Stimulated activated CD4-positive, alpha-beta T cell treated with anti-CD3 and anti-CD28 coated beads, Interleukin-2, amount 100 ng/mL, for 48 hours (primary cell): ENCODE measurements at regions not wholly inside any gene's neighbourhood (a gene's known extent, or its start where the extent isn't known, plus 50 kb on each side); places are given as distances from the start of the nearest gene placed in this dataset.
"Not testable (repeated sequence)": the region's sequence is repeated elsewhere in the genome, so short reads cannot be mapped to it uniquely, and the experiment has no call there.

Experiments
- DNase-seq, 2 donors: peaks; one replicate each; pipeline ENCODE4 v3.0.0-alpha.2; 2020

DNA sequence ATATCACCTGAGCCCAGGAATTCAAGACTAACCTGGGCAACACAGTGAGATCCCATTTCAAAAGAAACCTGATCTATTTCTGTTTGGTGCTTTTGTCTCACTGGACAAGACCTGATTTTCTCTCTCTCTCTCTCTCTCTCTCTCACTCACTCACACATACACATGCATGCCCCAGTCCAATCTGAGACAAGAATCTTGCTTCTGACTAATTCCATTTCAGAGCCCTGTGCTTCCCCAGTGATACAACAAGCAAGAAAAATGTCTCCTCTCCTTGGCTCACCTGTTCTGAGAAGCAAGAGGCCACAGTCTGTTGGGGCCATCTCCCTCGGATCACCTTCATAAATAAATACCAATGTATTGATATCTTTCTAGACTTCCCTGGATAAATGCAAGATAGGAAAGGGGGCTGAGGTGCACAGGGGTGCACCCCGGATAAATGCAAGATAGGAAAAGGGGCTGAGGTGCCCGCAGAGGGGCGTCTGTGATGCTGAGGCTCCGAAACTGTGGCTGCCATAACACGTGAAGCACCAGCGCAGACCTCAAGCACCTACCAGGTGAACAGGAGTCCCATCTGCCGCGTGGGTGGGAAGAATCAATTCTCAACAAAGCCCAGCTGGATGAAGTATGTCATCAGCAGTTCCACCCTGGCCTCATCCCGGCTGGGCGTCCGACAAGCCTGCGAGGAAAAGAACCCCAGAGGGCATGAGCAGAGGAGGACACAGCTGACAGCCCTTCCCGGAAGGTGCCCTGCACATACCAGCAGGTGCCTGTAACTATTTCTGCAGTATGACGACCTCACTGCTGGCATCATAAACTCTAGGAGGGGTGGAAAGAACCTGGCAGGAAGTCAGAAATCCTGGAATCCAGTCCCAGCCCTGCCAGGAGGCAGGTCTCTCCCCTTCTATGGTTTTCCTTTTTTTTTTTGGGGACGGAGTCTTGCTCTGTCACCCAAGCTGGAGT, 280.0 kb downstream of the GOLGA6L6 start:
- not testable (repeated sequence) for DNase-seq

DNA sequence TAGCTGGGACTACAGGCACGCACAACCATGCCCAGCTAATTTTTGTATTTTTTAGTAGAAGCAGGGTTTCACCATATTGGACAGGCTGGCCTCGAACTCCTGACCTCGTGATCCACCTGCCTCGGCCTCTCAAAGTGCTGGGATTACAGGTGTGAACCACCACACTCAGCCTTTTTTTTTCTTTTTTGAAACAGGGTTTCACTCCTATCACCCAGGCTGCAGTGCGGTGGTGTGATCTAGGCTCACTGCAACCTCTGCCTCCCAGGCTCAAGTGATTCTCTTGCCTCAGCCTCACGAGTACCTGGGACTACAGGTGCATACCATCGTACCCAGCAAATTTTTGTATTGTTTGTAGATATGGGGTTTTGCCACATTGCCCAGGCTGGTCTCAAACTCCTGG, 280.9 kb downstream of the GOLGA6L6 start:
- not testable (repeated sequence) for DNase-seq

DNA sequence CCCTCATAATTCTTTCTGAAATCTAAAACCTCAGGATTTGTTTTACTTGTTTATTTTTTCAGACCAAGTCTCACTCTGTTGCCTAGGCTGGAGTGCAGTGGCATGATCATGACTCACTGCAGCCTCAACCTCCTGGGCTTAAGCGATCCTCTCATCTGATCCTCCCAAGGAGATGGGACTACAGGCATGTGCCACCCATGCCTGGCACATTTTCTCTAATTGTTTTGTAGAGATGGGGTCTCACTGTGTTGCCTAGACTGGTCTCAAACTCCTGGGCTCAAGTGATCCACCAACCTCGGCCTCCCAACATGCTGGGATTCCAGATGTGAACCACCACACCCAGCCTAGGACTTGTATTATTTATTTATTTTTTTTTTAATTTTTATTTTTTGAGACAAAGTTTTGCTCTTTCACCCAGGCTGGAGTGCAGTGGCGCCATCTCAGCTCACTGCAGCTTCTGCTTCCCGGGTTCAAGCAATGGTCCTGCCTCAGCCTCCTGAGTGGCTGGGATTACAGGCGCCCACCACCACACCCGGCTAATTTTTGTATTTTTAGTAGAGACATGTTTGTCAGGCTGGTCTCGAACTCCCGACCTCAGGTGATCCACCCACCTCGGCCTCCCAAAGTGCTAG, 281.9 kb downstream of the GOLGA6L6 start:
- DNase-seq = not testable (repeated sequence)

DNA sequence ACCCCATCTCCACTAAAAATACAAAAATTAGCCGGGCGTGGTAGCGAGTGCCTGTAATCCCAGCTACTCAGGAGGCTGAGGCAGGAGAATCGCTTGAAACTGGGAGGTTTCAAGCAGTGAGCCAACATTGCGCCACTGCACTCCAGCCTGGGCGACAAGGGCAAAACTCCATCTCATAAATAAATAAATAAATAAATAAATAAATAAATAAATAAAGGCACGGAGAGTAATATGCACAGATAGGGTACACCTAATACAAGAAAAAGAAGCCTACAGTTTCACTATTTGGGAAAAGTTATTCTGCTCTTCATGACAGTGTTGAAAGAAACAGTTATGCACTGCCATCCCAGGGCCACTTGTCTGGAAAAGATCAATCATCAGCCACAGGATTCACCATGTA, 285.2 kb downstream of the GOLGA6L6 start:
- DNase-seq = not testable (repeated sequence)

DNA sequence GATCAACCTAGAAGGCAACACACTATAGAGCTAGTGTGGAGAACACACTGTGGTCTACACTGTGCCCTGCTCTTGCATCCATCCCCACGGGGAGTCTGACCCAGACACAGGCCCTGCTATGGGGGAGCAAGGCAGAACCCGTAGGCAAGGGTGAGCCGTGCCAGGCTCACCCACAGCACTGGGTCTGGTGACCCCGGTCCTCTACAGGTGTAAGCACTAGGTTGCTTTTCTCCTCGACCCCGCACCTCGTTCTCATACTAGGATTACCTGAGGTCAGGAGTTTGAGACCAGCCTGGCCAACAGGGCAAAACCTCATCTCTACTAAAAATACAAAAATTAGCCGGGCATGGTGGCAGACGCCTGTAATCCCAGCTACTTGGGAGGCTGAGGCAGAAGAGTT, 286.0 kb downstream of the GOLGA6L6 start:
- not testable (repeated sequence) for DNase-seq

DNA sequence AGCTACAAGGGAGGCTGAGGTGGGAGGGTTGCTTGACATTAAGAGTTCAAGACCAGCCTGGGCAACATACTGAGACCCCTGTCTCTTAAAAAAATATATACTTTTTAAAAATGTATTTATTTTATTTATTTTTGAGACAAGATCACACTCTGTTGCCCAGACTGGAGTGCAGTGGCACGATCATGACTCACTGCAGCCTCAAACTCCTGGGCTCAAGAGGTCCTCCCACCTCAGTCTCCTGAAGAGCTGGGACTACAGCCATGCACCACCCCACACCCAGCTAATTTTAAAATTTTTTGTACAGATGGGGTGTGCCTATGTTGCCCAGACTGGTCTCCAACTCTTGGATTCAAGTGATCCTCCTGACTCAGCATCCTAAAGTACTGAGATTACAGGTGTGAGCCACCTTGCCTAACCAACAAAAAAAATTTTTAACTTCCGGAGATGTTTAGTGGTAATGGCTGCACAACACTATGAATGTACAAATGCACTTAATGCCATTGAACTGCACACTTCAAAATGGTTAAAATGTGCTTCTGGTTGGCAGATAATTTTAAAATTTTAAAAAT, 288.5 kb downstream of the GOLGA6L6 start:
- DNase-seq = not testable (repeated sequence)

DNA sequence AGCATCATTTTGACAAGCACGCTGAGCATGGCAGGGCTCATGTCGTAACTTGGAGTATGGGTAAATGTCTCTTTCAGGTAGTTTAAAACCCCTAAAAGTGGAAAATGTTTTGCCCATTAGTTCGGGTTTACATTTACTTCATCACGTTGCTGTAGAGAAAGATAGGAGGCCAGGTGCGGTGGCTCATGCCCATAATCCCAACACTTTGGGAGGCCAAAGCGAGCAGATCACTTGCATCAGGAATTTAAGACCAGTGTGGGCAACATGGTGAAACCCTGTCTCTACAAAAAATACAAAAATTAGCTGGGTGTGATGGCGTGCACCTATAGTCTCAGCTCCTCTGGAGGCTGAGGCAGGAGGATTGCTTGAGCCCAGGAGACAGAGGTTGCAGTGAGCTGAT, 289.6 kb downstream of the GOLGA6L6 start:
- not testable (repeated sequence) for DNase-seq

DNA sequence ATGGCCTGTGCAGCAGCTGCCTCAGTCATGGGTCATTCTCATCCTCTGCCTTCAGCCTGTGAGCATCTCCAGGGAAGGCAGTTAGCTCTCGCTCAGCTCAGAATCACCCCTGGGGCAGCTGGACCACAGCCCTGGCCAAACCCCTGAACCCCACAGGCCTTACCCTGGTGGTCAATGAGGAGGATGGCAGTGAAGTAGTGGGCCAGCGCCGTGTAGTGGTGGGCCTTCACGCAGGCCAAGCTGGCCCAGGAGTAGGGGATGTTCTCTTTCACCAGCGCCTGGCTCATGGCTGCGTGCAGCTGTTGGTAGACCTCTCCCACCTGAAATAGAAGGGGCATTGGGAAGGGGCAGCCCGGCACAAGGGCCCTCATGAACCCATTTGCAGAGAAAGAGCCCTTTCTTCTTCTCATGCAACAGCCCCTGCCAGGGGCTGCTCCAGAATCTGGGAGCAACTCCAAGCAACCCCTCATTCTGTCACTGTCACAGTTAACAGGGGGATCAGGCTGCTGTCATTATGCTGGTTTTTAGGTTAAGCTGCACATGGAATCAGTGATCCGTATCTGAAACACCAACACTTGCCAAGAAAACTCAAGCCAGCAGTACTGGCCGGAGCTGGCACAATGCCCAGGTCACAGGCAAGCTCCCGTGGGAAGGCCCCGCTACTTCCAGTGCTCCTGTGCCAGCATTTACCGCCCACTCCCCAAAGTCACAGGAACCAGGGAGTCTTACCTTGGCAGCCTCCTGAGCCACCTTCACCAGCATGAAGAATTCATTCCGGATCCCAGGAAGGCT, 290.2 kb downstream of the GOLGA6L6 start:
- DNase-seq = not testable (repeated sequence)

DNA sequence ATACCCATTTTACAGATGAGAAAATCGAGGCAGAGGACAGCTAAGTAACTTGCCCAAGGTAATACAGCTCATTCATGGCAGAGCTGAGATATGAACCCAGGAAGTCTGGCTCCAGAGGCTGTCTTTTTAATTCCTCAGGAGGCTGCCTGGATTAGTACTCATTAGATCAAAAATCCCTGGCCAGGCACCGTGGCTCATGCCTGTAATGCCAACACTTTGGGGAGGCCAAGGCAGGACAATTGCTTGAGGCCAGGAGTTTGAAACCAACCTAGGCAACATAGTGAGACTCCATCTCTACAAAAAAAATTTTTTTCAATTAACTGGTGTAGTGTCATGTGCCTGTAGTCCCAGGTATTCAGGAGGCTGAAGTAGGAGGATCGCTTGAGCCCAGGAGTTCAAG, 291.4 kb downstream of the GOLGA6L6 start:
- not testable (repeated sequence) for DNase-seq

DNA sequence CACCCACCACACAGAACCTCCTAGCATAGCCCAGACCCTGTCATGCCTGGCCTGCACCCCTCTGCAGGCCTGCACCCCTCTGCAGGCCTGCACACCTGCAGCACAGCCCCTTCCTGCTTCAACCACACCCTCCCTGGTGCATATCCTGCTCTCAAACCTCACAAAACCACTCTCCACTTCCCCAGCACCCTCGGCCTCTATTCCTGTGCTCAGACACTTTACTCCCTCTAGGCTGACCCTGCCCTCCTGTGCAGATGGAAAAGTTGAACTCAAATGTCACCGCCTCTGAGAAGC, 292.0 kb downstream of the GOLGA6L6 start:
- DNase-seq = not testable (repeated sequence)

DNA sequence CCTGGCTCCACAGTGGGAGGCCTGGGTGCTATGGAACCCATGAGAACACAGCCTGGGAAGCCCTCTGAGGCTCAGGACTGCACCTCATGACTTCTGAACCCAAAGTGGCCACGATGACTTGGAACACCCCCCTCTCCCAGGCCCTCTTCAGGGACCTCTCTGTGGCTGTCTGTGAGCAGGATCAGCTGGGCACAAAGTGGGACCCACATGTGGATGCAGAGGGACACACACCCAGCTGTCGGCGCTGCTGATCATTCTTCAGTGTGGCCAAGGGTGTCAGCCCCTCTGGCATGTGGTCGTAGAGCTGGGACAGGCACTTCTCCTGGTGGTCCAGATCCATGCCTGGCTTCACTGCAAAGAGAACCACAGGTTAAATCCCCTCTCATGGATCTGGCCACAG, 293.2 kb downstream of the GOLGA6L6 start:
- not testable (repeated sequence) for DNase-seq

DNA sequence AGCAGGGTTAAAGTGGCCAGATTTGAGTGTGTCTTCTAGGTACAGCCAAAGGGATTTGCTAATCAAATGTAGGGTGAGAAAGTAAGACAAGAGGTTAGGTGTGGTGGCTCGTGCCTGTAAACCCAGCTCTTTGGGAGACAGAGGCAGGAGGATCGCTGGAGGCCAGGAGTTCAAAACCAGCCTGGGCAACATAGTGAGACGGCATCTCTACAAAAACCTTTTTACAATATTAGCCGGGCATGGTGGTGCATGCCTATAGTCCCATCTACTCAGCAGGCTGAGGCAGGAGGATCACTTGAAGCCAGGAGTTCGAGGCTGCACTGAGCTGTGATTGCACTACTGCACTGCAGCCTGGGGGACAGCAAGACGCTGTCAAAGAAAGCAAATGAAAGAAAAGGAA, 294.5 kb downstream of the GOLGA6L6 start:
- DNase-seq = not testable (repeated sequence)

DNA sequence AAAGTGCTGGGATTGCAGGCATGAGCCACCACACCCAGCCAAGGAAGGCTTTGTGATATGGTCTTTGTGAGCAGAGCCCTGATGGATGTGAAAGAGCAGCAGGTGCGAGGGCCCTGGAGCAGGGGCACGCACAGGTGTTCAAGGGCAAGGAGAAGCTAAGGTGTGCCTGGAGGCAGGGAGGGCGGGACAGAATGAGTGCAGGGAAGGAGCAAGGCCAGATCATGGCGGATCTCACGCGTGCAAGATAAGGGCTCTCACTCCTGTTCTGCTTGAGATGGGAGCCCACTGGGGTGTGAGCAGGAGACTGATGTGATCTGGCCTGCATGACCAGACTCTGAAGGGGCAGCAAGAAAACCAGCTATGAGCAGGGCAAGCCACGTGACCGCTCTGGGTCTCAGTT, 295.0 kb downstream of the GOLGA6L6 start:
- DNase-seq = not testable (repeated sequence)

DNA sequence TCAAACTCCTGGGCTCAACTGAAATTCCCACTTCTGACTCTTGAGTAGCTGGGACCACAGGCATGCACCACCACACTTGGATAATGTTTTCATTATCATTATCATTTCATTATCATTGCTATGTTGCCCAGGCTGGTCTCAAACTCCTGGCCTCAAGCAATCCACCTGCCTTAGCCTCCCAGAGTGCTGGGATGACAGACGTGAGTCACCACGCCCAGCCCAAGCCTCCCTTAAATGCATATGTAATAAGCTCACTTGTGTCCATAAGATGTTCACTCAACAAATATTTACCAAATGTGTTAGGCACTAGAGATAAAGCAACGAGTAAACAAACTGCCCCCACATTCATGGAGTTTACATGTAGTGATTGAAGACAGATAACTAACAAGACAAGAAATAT, 295.7 kb downstream of the GOLGA6L6 start:
- not testable (repeated sequence) for DNase-seq

DNA sequence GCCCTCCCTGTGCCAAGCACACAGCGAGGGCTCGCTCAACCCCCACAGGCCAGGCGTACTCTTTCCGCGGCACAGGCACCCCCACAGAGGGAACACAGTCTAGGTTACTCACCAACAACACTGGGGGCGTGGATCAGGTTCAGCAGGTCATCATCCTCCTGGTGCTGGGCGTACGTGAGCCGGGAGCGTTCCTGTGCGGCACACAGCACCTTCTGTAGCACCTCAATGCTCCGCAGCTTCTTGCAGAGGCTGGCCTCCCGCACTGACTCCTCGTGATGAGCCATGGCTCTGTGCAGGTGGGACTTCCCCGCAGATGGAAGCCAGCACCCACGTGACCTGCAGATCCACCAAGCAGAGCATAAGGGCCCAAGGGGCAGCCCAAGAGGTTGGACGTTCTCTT, 296.8 kb downstream of the GOLGA6L6 start:
- DNase-seq = not testable (repeated sequence)

DNA sequence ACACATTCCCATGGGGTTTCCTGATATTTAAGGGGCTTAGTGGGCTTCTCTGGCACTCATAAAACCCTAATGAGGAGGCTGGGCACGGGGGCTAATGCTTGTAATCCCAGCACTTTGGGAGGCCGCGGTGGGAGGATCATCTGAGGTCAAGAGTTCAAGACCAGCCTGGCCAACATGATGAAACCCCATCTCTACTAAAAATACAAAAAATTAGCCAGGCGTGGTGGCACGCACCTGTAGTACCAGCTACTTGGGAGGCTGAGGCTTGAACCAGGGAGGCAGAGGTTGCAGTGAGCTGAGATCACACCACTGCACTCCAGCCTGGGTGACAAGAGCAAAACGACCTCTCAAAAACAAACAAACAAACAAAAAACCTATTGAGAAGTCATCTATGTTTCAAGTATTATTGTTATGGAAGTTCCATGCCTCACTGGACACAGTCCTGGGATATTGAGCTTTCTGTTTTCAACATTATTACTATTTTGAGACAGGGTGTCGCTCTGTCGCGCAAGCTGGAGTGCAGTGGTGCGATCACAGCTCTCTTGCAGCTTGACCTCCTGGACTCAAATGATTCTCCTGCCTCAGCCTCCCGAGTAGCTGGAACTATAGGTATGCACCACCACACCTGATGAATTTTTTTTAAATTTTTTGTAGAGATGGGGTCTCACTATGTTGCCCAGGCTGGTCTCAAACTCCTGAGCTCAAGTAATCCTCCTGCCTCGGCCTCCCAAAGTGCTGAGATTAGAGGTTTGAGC, 297.9 kb downstream of the GOLGA6L6 start:
- DNase-seq = not testable (repeated sequence)

DNA sequence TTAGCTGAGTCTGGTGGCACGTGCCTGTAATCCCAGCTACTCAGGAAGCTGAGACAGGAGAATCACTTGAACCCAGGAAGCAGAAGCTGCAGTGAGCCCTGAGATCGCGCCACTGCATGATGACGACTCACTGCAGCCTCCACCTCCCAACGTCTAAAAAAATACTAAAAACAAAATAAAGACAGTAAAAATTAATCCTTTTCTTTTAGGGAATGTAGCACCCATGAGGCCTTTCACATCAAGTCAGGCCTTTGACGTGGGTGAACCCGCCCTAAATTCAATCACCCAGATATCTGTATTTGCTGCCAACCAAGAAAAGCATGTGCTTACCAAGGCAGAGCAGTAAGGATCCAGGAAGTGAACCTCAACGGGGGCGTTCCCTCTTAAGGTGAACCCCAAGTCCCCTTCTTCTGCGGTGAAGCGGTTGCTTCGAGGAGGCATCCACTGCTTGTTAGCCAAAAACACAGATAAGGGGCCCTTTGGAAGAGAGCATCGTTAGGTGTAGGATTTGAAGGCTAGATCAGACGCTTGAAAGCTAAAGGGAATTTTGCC, 301.2 kb downstream of the GOLGA6L6 start:
- not testable (repeated sequence) for DNase-seq

DNA sequence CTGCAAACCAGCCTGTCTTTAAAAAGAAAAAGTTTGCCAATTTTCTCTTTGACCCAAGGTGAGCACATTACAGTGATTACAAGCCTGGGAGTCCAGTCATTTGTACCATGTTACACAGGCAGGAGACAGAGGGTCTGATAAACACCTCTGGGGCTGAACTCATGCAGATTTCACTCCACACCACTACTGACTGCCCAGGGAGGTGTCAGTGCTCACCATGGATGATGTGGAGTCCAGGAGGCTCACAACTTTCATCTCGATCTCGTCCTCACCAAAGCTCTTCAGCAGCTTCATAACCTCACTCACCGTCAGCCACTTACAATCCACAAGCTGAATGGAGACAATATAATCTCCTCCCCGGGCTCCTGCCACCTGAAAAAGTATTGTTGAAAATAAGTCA, 302.4 kb downstream of the GOLGA6L6 start:
- DNase-seq = not testable (repeated sequence)

DNA sequence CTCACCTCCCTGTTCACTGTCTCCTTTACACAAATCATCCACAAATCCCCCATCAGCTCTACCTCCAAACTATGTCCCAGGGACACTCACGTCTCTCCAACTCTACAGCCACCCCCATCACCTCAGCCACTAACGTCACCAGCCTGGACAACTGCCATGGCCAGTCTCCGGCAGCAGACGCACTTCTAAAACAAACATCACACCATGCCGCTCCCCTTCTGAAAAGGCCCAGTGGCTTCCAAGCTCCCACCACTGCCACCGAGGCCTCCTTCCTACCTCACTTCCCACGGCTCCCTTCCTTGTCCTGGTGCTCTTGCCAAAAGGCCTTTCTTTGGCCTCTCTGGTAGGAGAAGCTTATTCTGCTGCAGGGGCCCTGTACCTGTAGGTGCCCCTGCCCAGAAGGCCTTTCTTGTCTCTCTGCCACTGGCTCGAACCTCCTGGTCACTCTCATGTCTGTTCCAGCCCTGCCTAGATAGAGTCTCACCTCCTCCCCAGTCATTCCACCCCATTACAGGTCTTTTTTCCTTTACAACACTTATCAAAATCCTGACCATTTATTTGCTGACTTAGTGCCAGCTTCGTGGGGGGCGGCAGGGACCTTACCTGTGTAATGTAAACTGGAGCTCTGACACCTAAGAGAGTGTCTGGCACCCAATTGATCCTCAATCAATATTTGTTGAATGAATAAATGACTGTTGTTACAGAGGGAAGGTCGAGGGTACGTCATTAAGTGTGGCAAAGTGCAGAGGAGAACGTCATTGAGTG, 304.2 kb downstream of the GOLGA6L6 start:
- DNase-seq = not testable (repeated sequence)

DNA sequence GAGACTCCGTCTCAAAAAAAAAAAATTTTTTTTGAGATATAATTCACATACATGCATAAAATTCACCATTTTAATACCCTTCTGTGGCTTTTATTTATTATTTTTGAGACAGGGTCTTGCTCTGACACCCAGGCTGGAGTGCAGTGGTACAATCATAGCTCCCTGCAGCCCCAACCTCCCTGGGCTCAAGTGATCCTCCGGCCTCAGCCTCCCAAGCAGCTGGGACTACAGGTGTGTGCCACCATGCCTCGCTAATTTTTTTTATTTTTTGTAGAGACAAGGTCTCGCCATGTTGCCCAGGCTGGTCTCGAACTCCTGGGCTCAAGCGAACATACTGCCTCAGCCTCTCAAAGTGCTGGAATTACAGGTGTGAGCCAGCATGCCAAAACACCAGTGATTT, 305.9 kb downstream of the GOLGA6L6 start:
- not testable (repeated sequence) for DNase-seq

DNA sequence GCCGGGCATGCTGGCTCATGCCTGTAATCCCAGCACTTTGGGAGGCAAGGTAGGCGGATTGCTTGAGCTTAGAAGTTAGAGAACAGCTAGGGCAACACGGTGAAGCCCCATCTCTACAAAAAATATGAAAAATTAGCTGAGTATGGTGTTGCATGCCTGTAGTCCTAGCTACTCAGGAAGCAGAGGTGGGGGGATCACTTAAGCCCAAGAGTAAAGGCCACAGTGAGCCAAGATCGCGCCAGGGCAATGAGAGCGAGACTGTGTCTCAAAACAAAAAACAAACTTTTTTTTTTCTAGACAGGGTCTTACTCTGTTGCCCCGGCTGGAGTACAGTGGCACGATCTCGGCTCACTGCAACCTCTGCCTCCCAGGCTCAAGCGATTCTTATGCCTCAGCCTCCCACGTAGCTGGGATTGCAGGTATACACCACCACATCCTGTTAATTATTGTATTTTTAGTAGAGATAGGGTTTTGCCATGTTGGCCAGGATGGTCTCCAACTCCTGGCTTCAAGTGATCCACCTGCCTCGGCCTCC, 307.5 kb downstream of the GOLGA6L6 start:
- DNase-seq = not testable (repeated sequence)
